Prostate gland (tissue), 2 donors: ENCODE measurements at regions not wholly inside any gene's neighbourhood (a gene's known extent, or its start where the extent isn't known, plus 50 kb on each side); places are given as distances from the start of the nearest gene placed in this dataset.

Experiments
- DNase-seq: peaks from one replicate; pipeline ENCODE4 v3.0.0-alpha.2; 2019; ENCODE audit warnings: low spot score
- H3K27ac ChIP-seq, 2 donors: fragments of 200-600 bp; sonication (generic); 2 replicates each; pipeline ENCODE4 v1.5.1; 2017 to 2019
- H3K27me3 ChIP-seq: fragments of 200-600 bp; sonication (generic); replicated peaks from 2 replicates; pipeline ENCODE4 v1.5.1; 2019; ENCODE audit not compliant: insufficient read depth
- H3K36me3 ChIP-seq, 2 donors: fragments of 200-600 bp; sonication (generic); 1 replicate in 1 of 2; 2 replicates in 1 of 2; pipeline versions ENCODE4 v1.5.1 to v1.8.1; 2017 to 2019
- H3K4me1 ChIP-seq: fragments of 200-600 bp; sonication (generic); replicated peaks from 2 replicates; pipeline ENCODE4 v1.5.1; 2019
- H3K4me3 ChIP-seq, 2 donors: fragments of 200-600 bp; sonication (generic); 2 replicates each; pipeline ENCODE4 v1.5.1; 2017 to 2019
- H3K9me3 ChIP-seq: fragments of 200-600 bp; sonication (generic); 2 replicates; pipeline ENCODE4 v1.5.1; 2017
- CTCF ChIP-seq, 4 experiments: fragments of 200-600 bp in 2 of 4; fragments of 450-650 bp in 2 of 4; sonication (generic) in 2 of 4; IDR thresholded peaks; 1 replicate in 3 of 4; 2 replicates in 1 of 4; pipeline ENCODE4 v1.5.1; 2016 to 2019; ENCODE audit warnings: antibody characterized with exemption in 4 of 4, mild to moderate bottlenecking in 2 of 4, moderate library complexity in 2 of 4
- POLR2A ChIP-seq: fragments of 450-650 bp; IDR thresholded peaks from one replicate; pipeline ENCODE4 v1.6.1; 2016; ENCODE audit warnings: antibody characterized with exemption, mild to moderate bottlenecking
- POLR2AphosphoS5 ChIP-seq: sonication (generic); formaldehyde crosslinking; IDR thresholded peaks from one replicate; pipeline ENCODE4 v1.6.1; 2017; ENCODE audit warnings: antibody characterized with exemption
- WGBS: methylation state at CpG from one replicate; pipeline ENCODE4 v1.1.5; 2018; 5-methylcytosine and 5-hydroxymethylcytosine counted together
- intact Hi-C: fragments of 100-400 bp; cut with DNase I; formaldehyde crosslinking; loops from one replicate; pipeline ENCODE4 v1.14.2; 2022

- TF ChIP-seq POLR2AphosphoS5 (no peak), CTCF (IDR thresholded peaks at IDR 0.05) (no peak), POLR2A (no peak)
- Histone ChIP-seq H3K9me3 (no peaks in the 10 kb centered on the region), H3K4me1 (no peaks in the 10 kb centered on the region), H3K27ac (no peak overlapping the region), H3K4me3 (no peak overlapping the region), H3K27me3 (no peaks in the 10 kb centered on the region), H3K36me3 (no peaks in the 10 kb centered on the region)
- intact Hi-C loops: no loop called here
- no peak for DNase-seq
- 95% methylated on average over 2 of the region's 2 CpGs for WGBS
Observed at GRCh38 chr15:39193611-39194010, 387.3 kb upstream of the THBS1 start.

- no peak overlapping the region for H3K27ac ChIP-seq
- 92% methylated on average over 2 of the region's 2 CpGs for WGBS
- H3K9me3 ChIP-seq: no peaks in the 10 kb centered on the region
- no peak overlapping the region for H3K4me3 ChIP-seq
- no peak for DNase-seq
- no peak for TF ChIP-seq POLR2AphosphoS5
- no peak for TF ChIP-seq POLR2A
- TF ChIP-seq CTCF (IDR thresholded peaks at IDR 0.05): no peak
- no peaks in the 10 kb centered on the region for H3K4me1 ChIP-seq
- H3K27me3 ChIP-seq: no peaks in the 10 kb centered on the region
- intact Hi-C loops: no loop called here
- no peaks in the 10 kb centered on the region for H3K36me3 ChIP-seq
Observed at GRCh38 chr15:39194106-39194830, 386.6 kb upstream of the THBS1 start.

GRCh38 chr15:39195961-39196486, 384.9 kb upstream of the THBS1 start:
- no peak for TF ChIP-seq POLR2AphosphoS5
- TF ChIP-seq POLR2A: no peak
- no peak for TF ChIP-seq CTCF (IDR thresholded peaks at IDR 0.05)
- Histone ChIP-seq H3K27me3 (no peaks in the 10 kb centered on the region), H3K4me3 (no peak overlapping the region), H3K36me3 (no peaks in the 10 kb centered on the region), H3K9me3 (no peaks in the 10 kb centered on the region), H3K4me1 (no peaks in the 10 kb centered on the region), H3K27ac (no peak overlapping the region)
- WGBS: 81% methylated on average over 3 of the region's 3 CpGs
- intact Hi-C loops: no loop called here
- no peak for DNase-seq

- DNase-seq: no peak
Observed at GRCh38 chr15:39198044-39199000, 382.6 kb upstream of the THBS1 start.

More at GRCh38 chr15:39198044-39199000, 382.6 kb upstream of the THBS1 start:
- WGBS: 76% methylated on average over 6 of the region's 6 CpGs
- Histone ChIP-seq H3K4me3 (no peak overlapping the region), H3K27ac (no peak overlapping the region), H3K27me3 (no peaks in the 10 kb centered on the region), H3K9me3 (no peaks in the 10 kb centered on the region), H3K4me1 (no peaks in the 10 kb centered on the region), H3K36me3 (no peaks in the 10 kb centered on the region)
- TF ChIP-seq POLR2A: no peak
- TF ChIP-seq POLR2AphosphoS5: no peak
- no peak for TF ChIP-seq CTCF (IDR thresholded peaks at IDR 0.05)
- intact Hi-C loops: no loop called here
